ENCODE measurements at regions not wholly inside any gene's neighbourhood (a gene's known extent, or its start where the extent isn't known, plus 50 kb on each side); places are given as distances from the start of the nearest gene placed in this dataset.

GRCh38 chr22:47390026-47390970, 627.8 kb downstream of the TBC1D22A start:
- TF ChIP-seq CTCF (IDR thresholded peaks at IDR 0.05): no peak
- no peak for TF ChIP-seq ZFX (IDR thresholded peaks at IDR 0.05; ENCODE audit: borderline replicate concordance)
- H3K27ac ChIP-seq: no peak overlapping the region

- H3K27ac ChIP-seq: no peak overlapping the region
- TF ChIP-seq CTCF (IDR thresholded peaks at IDR 0.05) (no peak), ZFX (IDR thresholded peaks at IDR 0.05; ENCODE audit: borderline replicate concordance) (no peak)
These were observed 626.8 kb downstream of the TBC1D22A start for GRCh38 chr22:47389201-47389600.

GRCh38 chr22:47388778-47389177, 626.3 kb downstream of the TBC1D22A start:
- no peak overlapping the region for H3K27ac ChIP-seq
- no peak for TF ChIP-seq ZFX (IDR thresholded peaks at IDR 0.05; ENCODE audit: borderline replicate concordance)
- no peak for TF ChIP-seq CTCF (IDR thresholded peaks at IDR 0.05)

- no peak for TF ChIP-seq CTCF (IDR thresholded peaks at IDR 0.05)
- no peak for TF ChIP-seq ZFX (IDR thresholded peaks at IDR 0.05; ENCODE audit: borderline replicate concordance)
- no peak overlapping the region for H3K27ac ChIP-seq
These were observed 625.9 kb downstream of the TBC1D22A start for GRCh38 chr22:47388331-47388730.

- no peak for TF ChIP-seq ZFX (IDR thresholded peaks at IDR 0.05; ENCODE audit: borderline replicate concordance)
- TF ChIP-seq CTCF (IDR thresholded peaks at IDR 0.05): no peak
- no peak overlapping the region for H3K27ac ChIP-seq
These were observed 624.5 kb downstream of the TBC1D22A start for GRCh38 chr22:47386812-47387510.

GRCh38 chr22:47384977-47385376, 622.5 kb downstream of the TBC1D22A start:
- TF ChIP-seq CTCF (IDR thresholded peaks at IDR 0.05): no peak
- TF ChIP-seq ZFX (IDR thresholded peaks at IDR 0.05; ENCODE audit: borderline replicate concordance): no peak
- H3K27ac ChIP-seq: no peak overlapping the region
